ENCODE measurements at regions not wholly inside any gene's neighbourhood (a gene's known extent, or its start where the extent isn't known, plus 50 kb on each side); places are given as distances from the start of the nearest gene placed in this dataset.

DNA sequence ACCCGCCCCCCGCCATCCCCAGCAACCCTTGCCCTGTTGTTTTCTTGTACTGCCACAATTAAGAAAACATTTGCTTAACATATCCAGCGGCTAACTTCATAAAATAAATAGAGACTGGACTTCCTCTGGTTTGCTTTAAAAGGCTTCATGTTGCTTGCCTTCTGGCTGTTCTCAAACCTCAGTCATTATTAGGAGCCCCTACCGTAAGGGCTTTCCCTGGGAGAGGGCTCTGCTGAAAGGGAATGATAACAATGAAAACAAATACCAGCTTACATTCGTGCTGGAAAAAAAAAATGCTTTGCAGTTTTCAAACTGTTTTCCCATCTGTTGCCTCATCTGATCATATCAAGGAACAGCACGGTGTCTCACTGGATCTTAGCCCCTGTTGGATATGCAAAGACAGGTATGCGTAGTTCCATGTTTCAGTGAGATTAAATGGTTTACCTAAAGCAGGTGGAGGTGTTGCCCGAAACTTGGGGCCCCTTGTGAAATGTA lies 77.2 kb upstream of the VGLL4 start:
- TF ChIP-seq, protein P1, sequence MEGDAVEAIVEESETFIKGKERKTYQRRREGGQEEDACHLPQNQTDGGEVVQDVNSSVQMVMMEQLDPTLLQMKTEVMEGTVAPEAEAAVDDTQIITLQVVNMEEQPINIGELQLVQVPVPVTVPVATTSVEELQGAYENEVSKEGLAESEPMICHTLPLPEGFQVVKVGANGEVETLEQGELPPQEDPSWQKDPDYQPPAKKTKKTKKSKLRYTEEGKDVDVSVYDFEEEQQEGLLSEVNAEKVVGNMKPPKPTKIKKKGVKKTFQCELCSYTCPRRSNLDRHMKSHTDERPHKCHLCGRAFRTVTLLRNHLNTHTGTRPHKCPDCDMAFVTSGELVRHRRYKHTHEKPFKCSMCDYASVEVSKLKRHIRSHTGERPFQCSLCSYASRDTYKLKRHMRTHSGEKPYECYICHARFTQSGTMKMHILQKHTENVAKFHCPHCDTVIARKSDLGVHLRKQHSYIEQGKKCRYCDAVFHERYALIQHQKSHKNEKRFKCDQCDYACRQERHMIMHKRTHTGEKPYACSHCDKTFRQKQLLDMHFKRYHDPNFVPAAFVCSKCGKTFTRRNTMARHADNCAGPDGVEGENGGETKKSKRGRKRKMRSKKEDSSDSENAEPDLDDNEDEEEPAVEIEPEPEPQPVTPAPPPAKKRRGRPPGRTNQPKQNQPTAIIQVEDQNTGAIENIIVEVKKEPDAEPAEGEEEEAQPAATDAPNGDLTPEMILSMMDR (IDR thresholded peaks at IDR 0.05): no peak
- H3K27me3 Mint-ChIP-seq: no peaks in the 10 kb centered on the region
- intact Hi-C loops (cut with micrococcal nuclease): loop anchor here (5.0 kb wide), 2 partner anchors 51 to 81 kb away; no protein-coding TSS in a partner anchor

DNA sequence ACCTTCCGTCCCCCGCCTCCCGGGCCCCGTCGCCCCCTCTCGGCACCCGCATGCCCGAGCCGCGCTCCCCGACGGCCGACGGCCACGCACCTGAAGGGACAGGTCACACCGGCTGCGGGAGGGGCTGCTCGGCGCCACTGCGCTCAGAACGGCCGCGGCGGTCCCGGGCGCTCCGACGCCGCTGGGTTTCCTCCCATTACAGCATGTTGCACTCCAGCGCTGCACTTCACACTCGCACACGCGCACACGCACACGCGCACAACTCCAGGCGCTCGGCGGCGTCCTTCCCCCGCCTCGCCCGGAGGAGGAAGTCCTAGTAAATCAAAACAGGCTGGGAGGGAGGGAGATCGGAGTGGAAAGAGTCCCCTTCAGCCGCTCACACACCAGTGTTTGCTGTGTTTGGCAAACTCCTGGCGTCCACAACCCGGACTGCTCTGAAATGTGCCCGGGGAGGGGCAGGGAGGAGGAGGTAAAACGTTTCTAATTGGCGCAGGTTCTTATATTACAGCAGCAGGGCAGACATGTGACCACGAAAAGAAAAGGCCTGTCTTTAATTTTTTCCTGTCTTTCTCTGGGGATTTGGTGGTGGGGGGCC lies 76.7 kb upstream of the VGLL4 start:
- TF ChIP-seq, protein P1 (IDR thresholded peaks at IDR 0.05): no peak
- intact Hi-C loops (cut with micrococcal nuclease): loop anchor here (5.0 kb wide), 2 partner anchors 52 to 82 kb away; no protein-coding TSS in a partner anchor
- DNase-seq (peak; percentile 55), ATAC-seq (ENCODE audit: low read depth) (peak; percentile 42)
- no peaks in the 10 kb centered on the region for H3K27me3 Mint-ChIP-seq
- H3K27ac Mint-ChIP-seq: peak overlapping the region; percentile 85
- CTCF ChIA-PET: no interaction called here
- no peaks in the 10 kb centered on the region for H3K9me3 Mint-ChIP-seq
- peak overlapping the region; percentile 93 for H3K4me3 Mint-ChIP-seq
- peaks cover 8% of the 10 kb centered on the region for H3K36me3 Mint-ChIP-seq (ENCODE audit: low read depth)
- POLR2A ChIA-PET: no interaction called here
- peaks cover 23% of the 10 kb centered on the region for H3K4me1 Mint-ChIP-seq

More for the DNA sequence above, 77.2 kb upstream of the VGLL4 start:
- CTCF ChIA-PET: no interaction called here
- H3K4me3 Mint-ChIP-seq: peak overlapping the region; percentile 93
- peaks cover 8% of the 10 kb centered on the region for H3K36me3 Mint-ChIP-seq (ENCODE audit: low read depth)
- ATAC-seq (ENCODE audit: low read depth): no peak
- DNase-seq: no peak
- POLR2A ChIA-PET: no interaction called here
- H3K27ac Mint-ChIP-seq: peak overlapping the region; percentile 85
- H3K4me1 Mint-ChIP-seq: peaks cover 23% of the 10 kb centered on the region
- no peaks in the 10 kb centered on the region for H3K9me3 Mint-ChIP-seq

DNA sequence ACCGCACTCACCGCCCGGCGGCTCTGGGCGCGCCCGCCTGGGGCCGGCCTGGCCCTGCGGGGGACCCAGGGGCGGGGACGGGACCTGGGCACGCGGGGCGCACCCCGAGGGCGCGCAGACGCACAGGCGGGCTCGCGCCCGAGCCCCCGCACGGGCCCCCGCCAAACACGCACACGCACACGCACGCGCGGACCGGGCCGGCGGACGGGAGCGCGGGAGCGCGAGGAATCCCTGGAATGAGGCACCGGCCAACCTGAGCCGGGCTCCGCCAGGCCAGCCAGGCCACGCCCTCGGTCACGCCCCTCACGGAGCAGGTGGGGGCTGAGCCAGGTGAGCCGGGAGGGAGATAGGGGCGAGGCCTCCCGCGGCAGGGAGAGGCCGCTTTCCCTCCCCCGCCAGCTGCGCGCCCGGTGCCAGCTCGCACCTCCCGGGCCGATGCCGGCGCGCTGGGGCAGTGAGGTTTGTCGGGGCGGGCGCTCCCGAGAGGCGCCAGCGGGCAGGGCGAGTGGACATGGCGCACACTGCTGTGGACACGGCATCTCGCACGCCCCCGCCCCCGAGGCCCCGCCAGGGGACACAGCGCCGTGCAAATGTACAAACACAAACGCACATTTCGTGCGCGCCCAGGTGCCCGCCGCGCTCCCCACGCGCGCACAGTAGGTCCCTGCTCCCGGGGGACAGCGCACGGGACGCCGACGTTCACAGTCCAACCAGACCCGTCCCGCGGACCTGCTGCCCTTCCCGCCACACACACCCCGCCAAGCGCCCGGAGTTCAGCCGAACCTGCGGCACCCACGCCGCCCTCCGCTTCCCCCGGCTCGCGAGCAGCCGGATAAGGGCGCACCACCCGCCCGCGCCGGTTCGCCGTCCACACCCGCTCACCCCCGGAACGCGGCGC lies 75.9 kb upstream of the VGLL4 start:
- POLR2A ChIA-PET: no interaction called here
- H3K9me3 Mint-ChIP-seq: no peaks in the 10 kb centered on the region
- CTCF ChIA-PET: no interaction called here

DNA sequence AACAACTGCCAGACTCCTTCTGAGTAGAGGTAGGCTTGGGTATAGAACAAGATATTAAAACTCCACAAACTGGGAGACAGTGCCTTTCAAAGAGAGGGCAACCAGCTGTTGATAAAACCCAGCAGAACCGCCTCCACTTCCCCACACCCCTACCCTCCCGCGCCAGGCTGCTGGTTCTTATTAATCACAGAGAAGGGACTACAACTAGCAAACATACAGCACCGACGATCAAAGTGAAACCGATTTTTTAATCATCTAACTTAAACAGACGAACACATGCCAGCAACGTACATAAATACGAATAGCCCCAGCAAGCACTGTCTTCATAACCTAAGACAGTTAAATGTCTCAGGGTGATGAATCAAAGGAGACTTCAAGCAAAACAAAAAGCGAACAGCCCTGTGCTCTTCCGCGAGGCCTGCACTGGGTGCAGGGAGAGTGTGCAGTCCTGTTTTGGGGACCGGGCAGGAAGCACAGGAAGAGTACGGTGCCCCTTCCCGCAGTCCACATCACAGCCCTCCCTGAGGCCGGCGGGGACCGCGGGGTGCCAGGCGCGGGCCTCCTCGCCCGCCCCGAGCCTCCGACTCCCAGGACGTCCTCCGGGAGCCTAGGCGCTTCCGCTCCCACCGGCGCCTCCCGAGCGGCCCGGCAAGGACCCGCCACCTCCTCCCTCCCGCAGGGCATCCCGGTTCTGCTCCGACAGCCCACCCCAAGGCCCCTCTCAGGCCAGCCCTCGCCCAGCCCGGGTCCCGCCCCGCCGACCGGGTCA lies 75.1 kb upstream of the VGLL4 start:
- no peaks in the 10 kb centered on the region for H3K9me3 Mint-ChIP-seq
- H3K4me3 Mint-ChIP-seq: peak overlapping the region; percentile 94
- TF ChIP-seq, protein P1 (IDR thresholded peaks at IDR 0.05): no peak
- ChIA-PET POLR2A (no interaction called here), CTCF (no interaction called here)
- peaks cover 18% of the 10 kb centered on the region for H3K4me1 Mint-ChIP-seq
- H3K27me3 Mint-ChIP-seq: no peaks in the 10 kb centered on the region
- ATAC-seq (ENCODE audit: low read depth) (peak; percentile 14), DNase-seq (no peak)
- peak overlapping the region; percentile 92 for H3K27ac Mint-ChIP-seq
- intact Hi-C loops (cut with micrococcal nuclease): loop anchor here (2.0 to 5.0 kb wide), 4 partner anchors 47 to 1987 kb away; partner anchors contain the start of genes BRPF1, TAMM41 and VGLL4
- H3K36me3 Mint-ChIP-seq (ENCODE audit: low read depth): peaks cover 8% of the 10 kb centered on the region

More for the DNA sequence above, 75.9 kb upstream of the VGLL4 start:
- ATAC-seq (ENCODE audit: low read depth): peak; percentile 69
- Mint-ChIP-seq H3K4me1 (peaks cover 22% of the 10 kb centered on the region), H3K36me3 (ENCODE audit: low read depth) (peaks cover 8% of the 10 kb centered on the region), H3K4me3 (peak overlapping the region; percentile 94), H3K27ac (peak overlapping the region; percentile 85), H3K27me3 (no peaks in the 10 kb centered on the region)
- DNase-seq: peak; percentile 76
- TF ChIP-seq, protein P1 (IDR thresholded peaks at IDR 0.05): no peak
- intact Hi-C loops (cut with micrococcal nuclease): loop anchor here (2.0 to 5.0 kb wide), 6 partner anchors 47 to 1987 kb away; partner anchors contain the start of genes BRPF1, TAMM41 and VGLL4
